H1 (cell line): ENCODE measurements at regions not wholly inside any gene's neighbourhood (a gene's known extent, or its start where the extent isn't known, plus 50 kb on each side); places are given as distances from the start of the nearest gene placed in this dataset.

Source experiments
- CTCF ChIA-PET: fragments of 300-600 bp; sonication (Branson Sonifier 250); formaldehyde crosslinking; loops from one replicate; lab custom pipeline; 2021; ENCODE audit not compliant: partially characterized antibody; lab: Charles Lee
- POLR2A ChIA-PET: fragments of 300-600 bp; sonication (Branson Sonifier 250); formaldehyde crosslinking; loops from one replicate; lab custom pipeline; 2021; ENCODE audit warnings: inconsistent platforms; ENCODE audit not compliant: partially characterized antibody; lab: Charles Lee
- DNase-seq, 2 experiments: peaks; one replicate each; pipeline versions ENCODE4 v3.0.0 to v3.0.0-alpha.2; 2010 to 2022; ENCODE audit warnings: low spot score in 2 of 2, low read depth in 1 of 2, mixed read lengths in 1 of 2
- FAIRE-seq: peaks from 2 replicates; lab custom pipeline; 2011; peaks lifted over from hg19 to GRCh38; lab: Jason Lieb, UNC
- H2AFZ ChIP-seq: 2 replicates; pipeline ENCODE4 v1.8.1; 2012; ENCODE audit warnings: low read length, inconsistent platforms
- H2AK5ac ChIP-seq: 2 replicates; pipeline ENCODE4 v1.6.1; 2013; ENCODE audit warnings: low read depth, low read length
- H2BK120ac ChIP-seq: replicated peaks from 2 replicates; pipeline ENCODE3; 2013; ENCODE audit warnings: low read depth, low read length, inconsistent platforms
- H2BK12ac ChIP-seq: 2 replicates; pipeline ENCODE4 v1.6.1; 2013; ENCODE audit warnings: low read depth, low read length
- H2BK15ac ChIP-seq: 2 replicates; pipeline ENCODE4 v1.6.1; 2013; ENCODE audit warnings: low read length
- H2BK20ac ChIP-seq: 2 replicates; pipeline ENCODE4 v1.6.1; 2013; ENCODE audit warnings: low read length
- H2BK5ac ChIP-seq: 2 replicates; pipeline ENCODE4 v1.6.1; 2013; ENCODE audit warnings: low read depth, low read length
- H3K14ac ChIP-seq: 2 replicates; pipeline ENCODE4 v1.6.1; 2013; ENCODE audit warnings: inconsistent platforms; ENCODE audit not compliant: insufficient read length
- H3K18ac ChIP-seq: 2 replicates; pipeline ENCODE4 v1.6.1; 2013; ENCODE audit warnings: low read length; ENCODE audit errors: extremely low read depth
- H3K23ac ChIP-seq: 2 replicates; pipeline ENCODE4 v1.6.1; 2013; ENCODE audit warnings: inconsistent platforms; ENCODE audit not compliant: insufficient read length
- H3K23me2 ChIP-seq: 2 replicates; pipeline ENCODE4 v1.6.1; 2013; ENCODE audit warnings: low read depth, low read length
- H3K27ac ChIP-seq: 2 replicates; pipeline ENCODE4 v1.6.1; 2011; ENCODE audit warnings: low read depth, low read length, inconsistent platforms
- H3K27me3 ChIP-seq, 4 experiments: replicated peaks in 1 of 4; 1 replicate in 1 of 4; 2 replicates in 3 of 4; pipeline versions ENCODE4 v1.6.1 to v1.8.1; 2011 to 2013; ENCODE audit warnings: low read length in 3 of 4, mild to moderate bottlenecking in 3 of 4, inconsistent platforms in 2 of 4, mixed read lengths in 2 of 4, moderate library complexity in 1 of 4; ENCODE audit not compliant: control insufficient read depth in 3 of 4, insufficient read depth in 3 of 4; ENCODE audit errors: extremely low read depth in 1 of 4
- H3K36me3 ChIP-seq, 4 experiments: 2 replicates each; pipeline versions ENCODE4 v1.6.1 to v1.8.1; 2011 to 2013; ENCODE audit warnings: mild to moderate bottlenecking in 4 of 4, low read length in 3 of 4, moderate library complexity in 2 of 4, control low read depth in 1 of 4, inconsistent platforms in 1 of 4; ENCODE audit not compliant: insufficient read depth in 4 of 4, control insufficient read depth in 2 of 4
- H3K4ac ChIP-seq: replicated peaks from 2 replicates; pipeline ENCODE3; 2013; ENCODE audit warnings: low read length, low read depth, mixed read lengths, inconsistent platforms; ENCODE audit not compliant: insufficient read length
- H3K4me1 ChIP-seq, 4 experiments: replicated peaks in 1 of 4; 1 replicate in 1 of 4; 2 replicates in 3 of 4; pipeline versions ENCODE4 v1.6.1 to v1.8.1; 2011 to 2013; ENCODE audit warnings: low read length in 3 of 4, inconsistent platforms in 2 of 4, mixed read lengths in 1 of 4; ENCODE audit not compliant: insufficient read depth in 4 of 4, control insufficient read depth in 3 of 4
- H3K4me2 ChIP-seq, 2 experiments: 2 replicates each; pipeline versions ENCODE4 v1.6.1 to v1.8.1; 2011 to 2013; ENCODE audit warnings: low read depth in 2 of 2, low read length in 2 of 2, control low read depth in 1 of 2, inconsistent platforms in 1 of 2, mild to moderate bottlenecking in 1 of 2; ENCODE audit not compliant: insufficient read depth in 1 of 2
- H3K4me3 ChIP-seq, 4 experiments: fragments of 200-600, 300-600 bp in 1 of 4; sonication (generic), shearing (Covaris generic), sonication (Bioruptor Twin) in 1 of 4; 2 replicates each; pipeline versions ENCODE4 v1.5.1 to v1.8.1; 2011 to 2016; ENCODE audit warnings: low read length in 4 of 4, low read depth in 3 of 4, control low read depth in 2 of 4, inconsistent platforms in 2 of 4, mild to moderate bottlenecking in 2 of 4, mixed read lengths in 1 of 4, moderate library complexity in 1 of 4; ENCODE audit not compliant: insufficient read depth in 2 of 4; ENCODE audit errors: extremely low read depth in 1 of 4
- H3K56ac ChIP-seq: replicated peaks from 2 replicates; pipeline ENCODE3; 2013; ENCODE audit warnings: low read depth, mild to moderate bottlenecking, mixed read lengths, low read length, inconsistent platforms; ENCODE audit not compliant: insufficient read length
- H3K79me1 ChIP-seq: 2 replicates; pipeline ENCODE4 v1.6.1; 2013; ENCODE audit warnings: low read depth, low read length, control low read depth
- H3K79me2 ChIP-seq, 2 experiments: 2 replicates each; pipeline versions ENCODE4 v1.6.1 to v1.8.1; 2012 to 2013; ENCODE audit warnings: low read length in 2 of 2, mild to moderate bottlenecking in 2 of 2, inconsistent platforms in 1 of 2; ENCODE audit not compliant: insufficient read depth in 2 of 2, control insufficient read depth in 1 of 2
- H3K9ac ChIP-seq, 4 experiments: replicated peaks in 1 of 4; 1 replicate in 1 of 4; 2 replicates in 3 of 4; pipeline versions ENCODE4 v1.6.1 to v1.8.1; 2011 to 2013; ENCODE audit warnings: low read depth in 3 of 4, low read length in 3 of 4, control low read depth in 2 of 4, mild to moderate bottlenecking in 2 of 4, moderate library complexity in 2 of 4, inconsistent platforms in 1 of 4; ENCODE audit errors: extremely low read depth in 1 of 4
- H3K9me3 ChIP-seq, 2 experiments: 2 replicates each; pipeline versions ENCODE4 v1.6.1 to v1.8.1; 2012 to 2013; ENCODE audit warnings: mild to moderate bottlenecking in 2 of 2, moderate library complexity in 2 of 2, control low read depth in 1 of 2, inconsistent platforms in 1 of 2, low read depth in 1 of 2, low read length in 1 of 2, mixed read lengths in 1 of 2; ENCODE audit not compliant: insufficient read depth in 2 of 2
- H4K20me1 ChIP-seq, 2 experiments: replicated peaks in 1 of 2; 2 replicates each; pipeline versions ENCODE3 to v1.8.1; 2011 to 2013; ENCODE audit warnings: inconsistent platforms in 2 of 2, low read length in 2 of 2, mild to moderate bottlenecking in 1 of 2; ENCODE audit not compliant: insufficient read depth in 2 of 2, control insufficient read depth in 1 of 2
- H4K5ac ChIP-seq: 2 replicates; pipeline ENCODE4 v1.6.1; 2013; ENCODE audit warnings: low read length, low read depth, mixed read lengths, inconsistent platforms; ENCODE audit not compliant: insufficient read length
- H4K8ac ChIP-seq: 2 replicates; pipeline ENCODE4 v1.8.0; 2013; ENCODE audit warnings: mild to moderate bottlenecking, moderate library complexity, low read length, inconsistent platforms; ENCODE audit not compliant: insufficient read depth; ENCODE audit errors: extremely low read depth
- H4K91ac ChIP-seq: replicated peaks from 2 replicates; pipeline ENCODE3; 2013; ENCODE audit warnings: low read length, mixed read lengths, inconsistent platforms; ENCODE audit not compliant: insufficient read length
- CEBPB ChIP-seq: IDR thresholded peaks from 2 replicates; pipeline ENCODE4 v1.6.1; 2012; ENCODE audit warnings: low read depth, low read length
- CHD2 ChIP-seq: IDR thresholded peaks from 2 replicates; pipeline ENCODE4 v1.6.1; 2012; ENCODE audit warnings: low read length, improper control_type of control experiment
- EGR1 ChIP-seq: IDR thresholded peaks from 2 replicates; pipeline ENCODE4 v1.6.1; 2011; ENCODE audit warnings: low read depth, low read length, borderline replicate concordance
- EZH2 ChIP-seq: fragments of 200-600 bp; sonication (generic); IDR thresholded peaks from 2 replicates; pipeline ENCODE4 v1.7.1; 2012; ENCODE audit warnings: low read depth, mild to moderate bottlenecking, moderate library complexity, low read length, inconsistent platforms; ENCODE audit not compliant: severe bottlenecking
- SIX5 ChIP-seq: IDR thresholded peaks from 2 replicates; pipeline ENCODE4 v1.6.1; 2011; ENCODE audit warnings: mild to moderate bottlenecking, low read depth, low read length
- TBP ChIP-seq: IDR thresholded peaks from 2 replicates; pipeline ENCODE4 v1.6.1; 2011; ENCODE audit warnings: low read depth, low read length, improper control_type of control experiment
- WGBS, 2 experiments: shearing (Covaris generic) in 1 of 2; methylation state at CpG; one replicate each; pipeline versions ENCODE4 v1.1.6 to v1.1.7; 2013 to 2015; ENCODE audit warnings: low lambda C conversion rate in 2 of 2, mixed read lengths in 2 of 2, inconsistent platforms in 1 of 2, low coverage in 1 of 2, missing lambda C conversion rate in 1 of 2; ENCODE audit not compliant: insufficient replicate concordance in 2 of 2, insufficient coverage in 1 of 2, insufficient read length in 1 of 2; ENCODE audit errors: extremely low coverage in 1 of 2, missing lambda C conversion rate in 1 of 2; 5-methylcytosine and 5-hydroxymethylcytosine counted together

- Histone ChIP-seq H2BK120ac (no peak overlapping the region), H2BK5ac (no peak overlapping the region), H4K91ac (no peak overlapping the region), H3K27me3 (no peaks in the 10 kb centered on the region), H2BK20ac (no peak overlapping the region), H3K23ac (no peak overlapping the region), H3K18ac (no peak overlapping the region), H3K23me2 (no peaks in the 10 kb centered on the region), H3K4ac (no peak overlapping the region), H3K27ac (no peak overlapping the region), H2AFZ (no peak overlapping the region), H2BK12ac (no peak overlapping the region), H3K79me2 (no peaks in the 10 kb centered on the region), H3K4me3 (no peak overlapping the region), H3K79me1 (no peaks in the 10 kb centered on the region), H3K36me3 (no peaks in the 10 kb centered on the region), H3K56ac (no peak overlapping the region), H4K20me1 (no peaks in the 10 kb centered on the region), H3K14ac (no peak overlapping the region), H3K9me3 (peaks cover 4 to 6% of the 10 kb centered on the region in 2 experiments; a peak in 2 of 4 replicates), H3K9ac (no peak overlapping the region), H4K5ac (no peak overlapping the region), H3K4me1 (peaks cover 0 to 9% (median 8%) of the 10 kb centered on the region in 4 experiments; a peak in 4 of 7 replicates), H4K8ac (no peak overlapping the region), H2BK15ac (no peak overlapping the region), H2AK5ac (no peak overlapping the region), H3K4me2 (no peak overlapping the region)
- 60% methylated on average over 3 of the region's 3 CpGs; no CpG with 5 or more reads in 1 of the 2 experiments for WGBS, 2 experiments
- CTCF ChIA-PET = no interaction called here
- TF ChIP-seq CEBPB (no peak), EZH2 (no peak), TBP (no peak), CHD2 (no peak), EGR1 (no peak), SIX5 (no peak)
- FAIRE-seq (no peak), DNase-seq (no peak)
- POLR2A ChIA-PET = no interaction called here
Observed at GRCh38 chr10:121306159-121306673, 292.0 kb downstream of the FGFR2 start.
